IMR-90 (cell line): ENCODE measurements at regions not wholly inside any gene's neighbourhood (a gene's known extent, or its start where the extent isn't known, plus 50 kb on each side); places are given as distances from the start of the nearest gene placed in this dataset.

Experiments
- CHD1 ChIP-seq: IDR thresholded peaks from 2 replicates; pipeline ENCODE4 v1.6.1; 2012; ENCODE audit warnings: low read depth, low read length, improper control_type of control experiment
- CTCF ChIP-seq: conservative IDR thresholded peaks from 2 replicates; pipeline ENCODE4 v1.5.1; 2012; ENCODE audit warnings: mild to moderate bottlenecking, low read depth, low read length, improper control_type of control experiment
- FOS ChIP-seq: fragments of 150-350 bp; IDR thresholded peaks from 2 replicates; pipeline ENCODE4 v1.6.1; 2016; ENCODE audit warnings: low read depth, low read length
- MAFK ChIP-seq: IDR thresholded peaks from 2 replicates; pipeline ENCODE4 v1.6.1; 2012; ENCODE audit warnings: low read depth, low read length, improper control_type of control experiment
- POLR2A ChIP-seq: IDR thresholded peaks from 2 replicates; pipeline ENCODE4 v1.6.1; 2012; ENCODE audit warnings: mild to moderate bottlenecking, low read depth, low read length
- RAD21 ChIP-seq: IDR thresholded peaks from 2 replicates; pipeline ENCODE4 v1.6.1; 2012; ENCODE audit warnings: low read length, improper control_type of control experiment
- RCOR1 ChIP-seq: IDR thresholded peaks from 2 replicates; pipeline ENCODE4 v1.6.1; 2012; ENCODE audit warnings: mild to moderate bottlenecking, low read length, improper control_type of control experiment; ENCODE audit not compliant: insufficient replicate concordance
- RFX5 ChIP-seq: IDR thresholded peaks from 2 replicates; pipeline ENCODE4 v1.8.0; 2012; ENCODE audit warnings: low read depth, mild to moderate bottlenecking, low read length, moderate library complexity
- SMC3 ChIP-seq: fragments of 150-350 bp; IDR thresholded peaks from 2 replicates; pipeline ENCODE4 v1.6.1; 2016; ENCODE audit warnings: low read depth, mild to moderate bottlenecking, antibody characterized with exemption, low read length, moderate library complexity
- USF2 ChIP-seq: fragments of 150-350 bp; IDR thresholded peaks from 2 replicates; pipeline ENCODE4 v1.6.1; 2017; ENCODE audit warnings: mild to moderate bottlenecking, antibody characterized with exemption, low read length, low read depth

GRCh38 chr15:95839367-95839782, 491.1 kb upstream of the NR2F2 start:
- TF ChIP-seq CTCF (no peak), POLR2A (no peak), USF2 (no peak), MAFK (no peak), SMC3 (no peak), RAD21 (no peak), RFX5 (no peak), CHD1 (no peak), RCOR1 (no peak), FOS (no peak)
